ENCODE measurements at regions not wholly inside any gene's neighbourhood (a gene's known extent, or its start where the extent isn't known, plus 50 kb on each side); places are given as distances from the start of the nearest gene placed in this dataset.

GRCh38 chr5:166862581-166862980 lies 1428.9 kb upstream of the WWC1 start:
- Histone ChIP-seq H3K27me3 (no peaks in the 10 kb centered on the region), H3K9me3 (ENCODE audit: low read depth) (no peaks in the 10 kb centered on the region), H3K4me3 (no peak overlapping the region), H3K36me3 (no peaks in the 10 kb centered on the region), H3K4me1 (ENCODE audit: low read depth) (no peaks in the 10 kb centered on the region), H3K27ac (no peak overlapping the region)
- no peak for DNase-seq (ENCODE audit: low read depth in 1 of 2, low spot score in 1 of 2)
- no peak for TF ChIP-seq CTCF (IDR thresholded peaks at IDR 0.05; ENCODE audit: low read depth, low read length)

GRCh38 chr5:166865206-166865605 lies 1426.2 kb upstream of the WWC1 start:
- no peaks in the 10 kb centered on the region for H3K4me1 ChIP-seq (ENCODE audit: low read depth)
- no peak overlapping the region for H3K27ac ChIP-seq
- no peak overlapping the region for H3K4me3 ChIP-seq
- H3K36me3 ChIP-seq, result no peaks in the 10 kb centered on the region
- no peak for DNase-seq (ENCODE audit: low read depth in 1 of 2, low spot score in 1 of 2)
- H3K27me3 ChIP-seq, result no peaks in the 10 kb centered on the region
- no peak for TF ChIP-seq CTCF (IDR thresholded peaks at IDR 0.05; ENCODE audit: low read depth, low read length)
- no peaks in the 10 kb centered on the region for H3K9me3 ChIP-seq (ENCODE audit: low read depth)

- no peaks in the 10 kb centered on the region for H3K4me1 ChIP-seq (ENCODE audit: low read depth)
- H3K27me3 ChIP-seq, result no peaks in the 10 kb centered on the region
- DNase-seq (ENCODE audit: low read depth in 1 of 2, low spot score in 1 of 2), result no peak
Observed at GRCh38 chr5:166880456-166880855, 1411.0 kb upstream of the WWC1 start.

GRCh38 chr5:166881802-166882201 lies 1409.6 kb upstream of the WWC1 start:
- no peak for DNase-seq (ENCODE audit: low read depth in 1 of 2, low spot score in 1 of 2)
- TF ChIP-seq CTCF (IDR thresholded peaks at IDR 0.05; ENCODE audit: low read depth, low read length), result no peak

More at GRCh38 chr5:166880456-166880855, 1411.0 kb upstream of the WWC1 start:
- Histone ChIP-seq H3K9me3 (ENCODE audit: low read depth) (no peaks in the 10 kb centered on the region), H3K4me3 (no peak overlapping the region), H3K36me3 (no peaks in the 10 kb centered on the region), H3K27ac (no peak overlapping the region)
- no peak for TF ChIP-seq CTCF (IDR thresholded peaks at IDR 0.05; ENCODE audit: low read depth, low read length)

GRCh38 chr5:166883016-166883415 lies 1408.4 kb upstream of the WWC1 start:
- H3K27ac ChIP-seq, result no peak overlapping the region
- TF ChIP-seq CTCF (IDR thresholded peaks at IDR 0.05; ENCODE audit: low read depth, low read length), result no peak
- H3K4me1 ChIP-seq (ENCODE audit: low read depth), result no peaks in the 10 kb centered on the region
- no peaks in the 10 kb centered on the region for H3K36me3 ChIP-seq
- no peaks in the 10 kb centered on the region for H3K27me3 ChIP-seq
- no peaks in the 10 kb centered on the region for H3K9me3 ChIP-seq (ENCODE audit: low read depth)
- peak in 1 of 2 donors; percentile 2 for DNase-seq (ENCODE audit: low read depth in 1 of 2, low spot score in 1 of 2)
- H3K4me3 ChIP-seq, result no peak overlapping the region

More at GRCh38 chr5:166881802-166882201, 1409.6 kb upstream of the WWC1 start:
- Histone ChIP-seq H3K4me1 (ENCODE audit: low read depth) (no peaks in the 10 kb centered on the region), H3K27me3 (no peaks in the 10 kb centered on the region), H3K4me3 (no peak overlapping the region), H3K9me3 (ENCODE audit: low read depth) (no peaks in the 10 kb centered on the region), H3K27ac (no peak overlapping the region), H3K36me3 (no peaks in the 10 kb centered on the region)

GRCh38 chr5:166898166-166898565 lies 1393.3 kb upstream of the WWC1 start:
- TF ChIP-seq CTCF (IDR thresholded peaks at IDR 0.05; ENCODE audit: low read depth, low read length), result no peak
- Histone ChIP-seq H3K4me3 (no peak overlapping the region), H3K27me3 (no peaks in the 10 kb centered on the region)

More at GRCh38 chr5:166898166-166898565, 1393.3 kb upstream of the WWC1 start:
- Histone ChIP-seq H3K9me3 (ENCODE audit: low read depth) (no peaks in the 10 kb centered on the region), H3K27ac (no peak overlapping the region), H3K36me3 (no peaks in the 10 kb centered on the region), H3K4me1 (ENCODE audit: low read depth) (no peaks in the 10 kb centered on the region)
- DNase-seq (ENCODE audit: low read depth in 1 of 2, low spot score in 1 of 2), result no peak

Measured in cardiac muscle cell (in vitro differentiated cells and primary cell).